ENCODE measurements at regions not wholly inside any gene's neighbourhood (a gene's known extent, or its start where the extent isn't known, plus 50 kb on each side); places are given as distances from the start of the nearest gene placed in this dataset.

DNA sequence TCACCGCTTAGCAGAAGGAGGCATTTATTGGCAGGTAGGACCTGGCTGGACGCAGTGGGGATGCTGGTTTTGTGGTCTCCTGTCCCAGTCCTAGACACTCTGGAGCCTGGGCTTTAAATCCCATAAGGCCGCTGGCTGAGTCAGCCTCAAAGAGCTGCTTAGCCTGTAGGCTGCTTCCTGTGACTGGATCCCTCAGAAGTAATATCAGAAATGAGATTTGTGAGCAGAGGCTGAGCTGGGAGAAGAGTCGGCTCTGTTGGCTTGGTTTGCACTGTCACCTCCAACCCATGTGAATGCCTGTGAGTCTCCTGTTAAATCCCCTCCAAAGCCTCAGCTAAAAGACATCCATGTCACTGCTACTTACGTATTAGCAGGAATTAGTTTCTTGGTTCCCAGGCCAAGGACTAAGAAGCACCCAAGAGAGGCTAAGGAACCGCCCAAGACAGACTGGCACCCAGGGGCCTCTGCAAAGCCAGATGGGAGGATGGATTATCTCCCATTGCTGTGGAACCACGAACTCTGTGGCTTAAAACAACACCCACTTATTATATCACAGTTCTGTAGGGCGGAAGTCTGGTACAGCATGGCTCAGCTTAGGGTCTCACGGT, 289.4 kb downstream of the CDC5L start:
- H3K36me3 ChIP-seq (ENCODE audit: control insufficient read depth, insufficient read depth, low read length), result no peaks in the 10 kb centered on the region
- no peak overlapping the region for H3K4me3 ChIP-seq (ENCODE audit: low read depth in 2 of 2, low read length in 2 of 2)
- H3K27me3 ChIP-seq (ENCODE audit: control insufficient read depth, insufficient read depth, low read length), result no peaks in the 10 kb centered on the region
- ChIA-PET POLR2A (no interaction called here), CTCF (no interaction called here)
- ATAC-seq, result no peak
- no TSS peak for BruUV-seq (replicated peaks)
- intact Hi-C loops (cut with micrococcal nuclease; ENCODE audit: unreplicated experiment) (no loop called here), in situ Hi-C loops (cut with HindIII; ENCODE audit: low pct_unique_long_range_greater_than_20kb, low sequenced_read_pairs) (no loop called here)
- no peak overlapping the region for H3K27ac ChIP-seq (ENCODE audit: low read length)
- no peak for DNase-seq (ENCODE audit: low read depth, low spot score)
- H3K9me3 ChIP-seq (ENCODE audit: control insufficient read depth, insufficient read depth, low read depth, low read length), result no peaks in the 10 kb centered on the region
- TF ChIP-seq POLR2AphosphoS5 (IDR thresholded peaks at IDR 0.05; ENCODE audit: low read depth, low read length) (no peak), SIN3A (IDR thresholded peaks at IDR 0.05; ENCODE audit: borderline replicate concordance, insufficient read depth, low read depth, low read length) (no peak), CTCF (IDR thresholded peaks at IDR 0.05) (no peak), TCF7L2 (IDR thresholded peaks at IDR 0.05; ENCODE audit: low read depth, low read length) (no peak)
- TF ChIP-seq, protein P1, sequence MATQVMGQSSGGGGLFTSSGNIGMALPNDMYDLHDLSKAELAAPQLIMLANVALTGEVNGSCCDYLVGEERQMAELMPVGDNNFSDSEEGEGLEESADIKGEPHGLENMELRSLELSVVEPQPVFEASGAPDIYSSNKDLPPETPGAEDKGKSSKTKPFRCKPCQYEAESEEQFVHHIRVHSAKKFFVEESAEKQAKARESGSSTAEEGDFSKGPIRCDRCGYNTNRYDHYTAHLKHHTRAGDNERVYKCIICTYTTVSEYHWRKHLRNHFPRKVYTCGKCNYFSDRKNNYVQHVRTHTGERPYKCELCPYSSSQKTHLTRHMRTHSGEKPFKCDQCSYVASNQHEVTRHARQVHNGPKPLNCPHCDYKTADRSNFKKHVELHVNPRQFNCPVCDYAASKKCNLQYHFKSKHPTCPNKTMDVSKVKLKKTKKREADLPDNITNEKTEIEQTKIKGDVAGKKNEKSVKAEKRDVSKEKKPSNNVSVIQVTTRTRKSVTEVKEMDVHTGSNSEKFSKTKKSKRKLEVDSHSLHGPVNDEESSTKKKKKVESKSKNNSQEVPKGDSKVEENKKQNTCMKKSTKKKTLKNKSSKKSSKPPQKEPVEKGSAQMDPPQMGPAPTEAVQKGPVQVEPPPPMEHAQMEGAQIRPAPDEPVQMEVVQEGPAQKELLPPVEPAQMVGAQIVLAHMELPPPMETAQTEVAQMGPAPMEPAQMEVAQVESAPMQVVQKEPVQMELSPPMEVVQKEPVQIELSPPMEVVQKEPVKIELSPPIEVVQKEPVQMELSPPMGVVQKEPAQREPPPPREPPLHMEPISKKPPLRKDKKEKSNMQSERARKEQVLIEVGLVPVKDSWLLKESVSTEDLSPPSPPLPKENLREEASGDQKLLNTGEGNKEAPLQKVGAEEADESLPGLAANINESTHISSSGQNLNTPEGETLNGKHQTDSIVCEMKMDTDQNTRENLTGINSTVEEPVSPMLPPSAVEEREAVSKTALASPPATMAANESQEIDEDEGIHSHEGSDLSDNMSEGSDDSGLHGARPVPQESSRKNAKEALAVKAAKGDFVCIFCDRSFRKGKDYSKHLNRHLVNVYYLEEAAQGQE (IDR thresholded peaks at IDR 0.05; ENCODE audit: insufficient read depth in 1 of 2, low read depth in 2 of 2, low read length in 1 of 2), result no peak
- peaks cover 5% of the 10 kb centered on the region for H3K4me1 ChIP-seq (ENCODE audit: control insufficient read depth, insufficient read depth, low read length)

DNA sequence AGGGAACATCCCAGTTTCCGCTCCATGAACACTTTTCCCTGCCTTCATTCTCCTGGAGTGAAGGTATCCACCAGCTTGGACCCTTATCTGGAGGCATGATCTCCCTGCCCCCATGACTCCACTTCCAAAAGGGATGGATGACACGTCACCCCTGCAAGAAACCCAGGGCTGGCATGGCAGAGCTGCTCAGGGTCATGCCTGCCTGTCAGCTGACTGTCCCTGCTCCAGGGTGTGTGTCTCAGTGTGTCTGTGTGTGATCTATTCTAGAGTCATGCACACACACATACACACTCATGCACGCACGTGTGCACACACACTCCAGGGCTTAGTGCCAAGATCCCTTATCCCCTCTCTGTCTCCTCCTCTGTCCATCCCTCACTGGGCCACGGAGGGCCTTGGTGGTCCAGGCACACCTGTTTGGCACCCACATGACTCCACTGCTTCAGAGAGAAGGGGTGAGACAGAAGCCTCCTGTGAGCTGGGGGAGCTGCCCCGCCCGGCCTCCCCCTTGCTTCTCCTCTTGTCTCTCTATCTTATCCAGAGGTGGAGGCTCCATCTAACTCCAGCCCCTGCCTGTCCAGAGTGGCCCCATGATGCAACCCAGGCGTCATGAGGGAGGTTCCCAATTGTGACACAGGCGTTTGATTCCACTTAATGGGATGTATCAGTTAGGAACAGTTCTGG, 290.9 kb downstream of the CDC5L start:
- H3K4me1 ChIP-seq (ENCODE audit: control insufficient read depth, insufficient read depth, low read length), result peaks cover 5% of the 10 kb centered on the region
- CTCF ChIA-PET, result no interaction called here
- no peaks in the 10 kb centered on the region for H3K36me3 ChIP-seq (ENCODE audit: control insufficient read depth, insufficient read depth, low read length)
- no peaks in the 10 kb centered on the region for H3K9me3 ChIP-seq (ENCODE audit: control insufficient read depth, insufficient read depth, low read depth, low read length)
- H3K27ac ChIP-seq (ENCODE audit: low read length), result no peak overlapping the region
- H3K27me3 ChIP-seq (ENCODE audit: control insufficient read depth, insufficient read depth, low read length), result no peaks in the 10 kb centered on the region
- no peak overlapping the region for H3K4me3 ChIP-seq (ENCODE audit: low read depth in 2 of 2, low read length in 2 of 2)
- POLR2A ChIA-PET, result interaction anchor here (0.5 kb wide), 1 partner anchor 209 kb away, joined by 3 read pairs; no protein-coding TSS in a partner anchor
- ATAC-seq (no peak), DNase-seq (ENCODE audit: low read depth, low spot score) (no peak)
- BruUV-seq (replicated peaks), result no TSS peak
- no peak for TF ChIP-seq TCF7L2 (IDR thresholded peaks at IDR 0.05; ENCODE audit: low read depth, low read length)
- TF ChIP-seq, protein P1 (IDR thresholded peaks at IDR 0.05; ENCODE audit: insufficient read depth in 1 of 2, low read depth in 2 of 2, low read length in 1 of 2), result no peak
- no peak for TF ChIP-seq POLR2AphosphoS5 (IDR thresholded peaks at IDR 0.05; ENCODE audit: low read depth, low read length)
- TF ChIP-seq CTCF (IDR thresholded peaks at IDR 0.05), result no peak
- TF ChIP-seq SIN3A (IDR thresholded peaks at IDR 0.05; ENCODE audit: borderline replicate concordance, insufficient read depth, low read depth, low read length), result no peak
- intact Hi-C loops (cut with micrococcal nuclease; ENCODE audit: unreplicated experiment) (no loop called here), in situ Hi-C loops (cut with HindIII; ENCODE audit: low pct_unique_long_range_greater_than_20kb, low sequenced_read_pairs) (no loop called here)
